HL-60 (cell line): ENCODE measurements at regions not wholly inside any gene's neighbourhood (a gene's known extent, or its start where the extent isn't known, plus 50 kb on each side); places are given as distances from the start of the nearest gene placed in this dataset.

Experiments used
- DNase-seq, 2 experiments: peaks; one replicate each; pipeline ENCODE4 v3.0.0-alpha.2; 2010 to 2020; ENCODE audit warnings: low read depth in 1 of 2, low spot score in 1 of 2
- H3K27ac ChIP-seq: fragments of 250-450 bp; sonication (Bioruptor Pico); replicated peaks from 2 replicates; pipeline ENCODE4 v1.5.1; 2020; ENCODE audit warnings: mild to moderate bottlenecking, moderate library complexity
- H3K27me3 ChIP-seq: fragments of 250-450 bp; sonication (Bioruptor Pico); 2 replicates; pipeline ENCODE4 v1.5.1; 2021; ENCODE audit warnings: mild to moderate bottlenecking, moderate library complexity; ENCODE audit not compliant: insufficient read depth, poor library complexity, severe bottlenecking
- H3K4me3 ChIP-seq: replicated peaks from 2 replicates; pipeline ENCODE4 v1.5.1; 2011; ENCODE audit warnings: mild to moderate bottlenecking, control low read depth, low read length; ENCODE audit not compliant: insufficient read depth
- GABPA ChIP-seq: IDR thresholded peaks from 2 replicates; pipeline ENCODE4 v1.6.1; 2012; ENCODE audit warnings: low read depth
- POLR2AphosphoS5 ChIP-seq: IDR thresholded peaks from 2 replicates; pipeline ENCODE4 v1.6.1; 2012; ENCODE audit warnings: low read depth
- SPI1 ChIP-seq: IDR thresholded peaks from 2 replicates; pipeline ENCODE4 v1.6.1; 2012; ENCODE audit warnings: low read depth, mild to moderate bottlenecking, borderline replicate concordance
- TF ChIP-seq, protein P1 (sequence below): IDR thresholded peaks from one replicate; pipeline ENCODE4 v1.5.1; 2011; ENCODE audit warnings: low read length, control low read depth, inconsistent platforms; ENCODE audit not compliant: insufficient read depth
- TF ChIP-seq, protein P2 (sequence below): IDR thresholded peaks from 2 replicates; pipeline ENCODE4 v1.6.1; 2012; ENCODE audit warnings: low read depth; ENCODE audit not compliant: insufficient replicate concordance

DNA sequence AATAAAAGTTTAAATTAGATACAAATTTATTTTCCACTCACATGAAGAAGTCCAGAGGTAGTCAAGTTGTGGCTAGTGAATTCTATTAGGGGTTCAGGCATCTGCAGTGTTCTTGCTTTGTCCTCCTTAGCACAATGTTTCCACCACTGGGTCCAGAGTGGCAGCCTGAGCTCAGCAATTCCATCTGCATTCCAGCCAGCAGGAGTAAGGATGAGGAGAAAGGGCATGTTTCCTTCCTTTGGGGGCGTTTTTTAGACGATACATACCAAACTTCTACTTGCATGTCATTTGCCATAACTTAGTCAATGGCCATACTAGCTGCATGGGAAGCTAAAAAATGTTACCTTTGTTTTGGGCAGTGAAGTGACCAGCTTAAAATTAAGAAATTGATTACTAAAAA is 98.5 kb upstream of the VANGL1 start:
- no peak for TF ChIP-seq SPI1
- TF ChIP-seq GABPA: no peak
- TF ChIP-seq, protein P1, sequence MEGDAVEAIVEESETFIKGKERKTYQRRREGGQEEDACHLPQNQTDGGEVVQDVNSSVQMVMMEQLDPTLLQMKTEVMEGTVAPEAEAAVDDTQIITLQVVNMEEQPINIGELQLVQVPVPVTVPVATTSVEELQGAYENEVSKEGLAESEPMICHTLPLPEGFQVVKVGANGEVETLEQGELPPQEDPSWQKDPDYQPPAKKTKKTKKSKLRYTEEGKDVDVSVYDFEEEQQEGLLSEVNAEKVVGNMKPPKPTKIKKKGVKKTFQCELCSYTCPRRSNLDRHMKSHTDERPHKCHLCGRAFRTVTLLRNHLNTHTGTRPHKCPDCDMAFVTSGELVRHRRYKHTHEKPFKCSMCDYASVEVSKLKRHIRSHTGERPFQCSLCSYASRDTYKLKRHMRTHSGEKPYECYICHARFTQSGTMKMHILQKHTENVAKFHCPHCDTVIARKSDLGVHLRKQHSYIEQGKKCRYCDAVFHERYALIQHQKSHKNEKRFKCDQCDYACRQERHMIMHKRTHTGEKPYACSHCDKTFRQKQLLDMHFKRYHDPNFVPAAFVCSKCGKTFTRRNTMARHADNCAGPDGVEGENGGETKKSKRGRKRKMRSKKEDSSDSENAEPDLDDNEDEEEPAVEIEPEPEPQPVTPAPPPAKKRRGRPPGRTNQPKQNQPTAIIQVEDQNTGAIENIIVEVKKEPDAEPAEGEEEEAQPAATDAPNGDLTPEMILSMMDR: no peak
- no peak for TF ChIP-seq POLR2AphosphoS5
- TF ChIP-seq, protein P2, sequence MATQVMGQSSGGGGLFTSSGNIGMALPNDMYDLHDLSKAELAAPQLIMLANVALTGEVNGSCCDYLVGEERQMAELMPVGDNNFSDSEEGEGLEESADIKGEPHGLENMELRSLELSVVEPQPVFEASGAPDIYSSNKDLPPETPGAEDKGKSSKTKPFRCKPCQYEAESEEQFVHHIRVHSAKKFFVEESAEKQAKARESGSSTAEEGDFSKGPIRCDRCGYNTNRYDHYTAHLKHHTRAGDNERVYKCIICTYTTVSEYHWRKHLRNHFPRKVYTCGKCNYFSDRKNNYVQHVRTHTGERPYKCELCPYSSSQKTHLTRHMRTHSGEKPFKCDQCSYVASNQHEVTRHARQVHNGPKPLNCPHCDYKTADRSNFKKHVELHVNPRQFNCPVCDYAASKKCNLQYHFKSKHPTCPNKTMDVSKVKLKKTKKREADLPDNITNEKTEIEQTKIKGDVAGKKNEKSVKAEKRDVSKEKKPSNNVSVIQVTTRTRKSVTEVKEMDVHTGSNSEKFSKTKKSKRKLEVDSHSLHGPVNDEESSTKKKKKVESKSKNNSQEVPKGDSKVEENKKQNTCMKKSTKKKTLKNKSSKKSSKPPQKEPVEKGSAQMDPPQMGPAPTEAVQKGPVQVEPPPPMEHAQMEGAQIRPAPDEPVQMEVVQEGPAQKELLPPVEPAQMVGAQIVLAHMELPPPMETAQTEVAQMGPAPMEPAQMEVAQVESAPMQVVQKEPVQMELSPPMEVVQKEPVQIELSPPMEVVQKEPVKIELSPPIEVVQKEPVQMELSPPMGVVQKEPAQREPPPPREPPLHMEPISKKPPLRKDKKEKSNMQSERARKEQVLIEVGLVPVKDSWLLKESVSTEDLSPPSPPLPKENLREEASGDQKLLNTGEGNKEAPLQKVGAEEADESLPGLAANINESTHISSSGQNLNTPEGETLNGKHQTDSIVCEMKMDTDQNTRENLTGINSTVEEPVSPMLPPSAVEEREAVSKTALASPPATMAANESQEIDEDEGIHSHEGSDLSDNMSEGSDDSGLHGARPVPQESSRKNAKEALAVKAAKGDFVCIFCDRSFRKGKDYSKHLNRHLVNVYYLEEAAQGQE: no peak
- Histone ChIP-seq H3K27me3 (no peaks in the 10 kb centered on the region), H3K4me3 (no peak overlapping the region), H3K27ac (no peak overlapping the region)
- DNase-seq: no peak

GRCh38 chr1:115539736-115540135 is 102.0 kb upstream of the VANGL1 start:
- DNase-seq: no peak
- H3K4me3 ChIP-seq: no peak overlapping the region
- TF ChIP-seq POLR2AphosphoS5 (no peak), GABPA (no peak), SPI1 (no peak)
- TF ChIP-seq, protein P1: no peak
- TF ChIP-seq, protein P2: no peak
- H3K27me3 ChIP-seq: no peaks in the 10 kb centered on the region
- H3K27ac ChIP-seq: no peak overlapping the region

DNA sequence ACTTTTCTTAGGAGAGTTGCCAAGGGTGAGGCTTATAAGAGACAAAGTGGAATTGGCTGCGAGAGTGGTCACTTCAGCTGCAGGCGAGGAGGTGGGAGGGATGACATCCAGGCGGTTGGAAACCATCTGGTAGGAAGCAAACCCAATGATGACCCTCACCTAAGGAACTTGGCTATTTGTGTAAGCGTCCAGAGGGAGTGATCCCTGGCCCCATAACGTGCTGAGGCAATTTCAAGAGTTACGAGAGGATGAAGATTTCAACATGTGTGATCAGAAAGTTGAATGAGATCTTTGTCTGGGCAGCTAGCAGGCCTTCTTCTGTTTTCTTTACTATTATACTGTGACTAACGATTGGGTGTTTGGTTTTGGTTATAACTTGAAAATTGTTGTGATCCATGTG is 102.7 kb upstream of the VANGL1 start:
- TF ChIP-seq, protein P2: no peak
- TF ChIP-seq SPI1: no peak
- no peak for TF ChIP-seq POLR2AphosphoS5
- TF ChIP-seq, protein P1: no peak
- no peak for TF ChIP-seq GABPA
- no peak overlapping the region for H3K4me3 ChIP-seq
- H3K27me3 ChIP-seq: no peaks in the 10 kb centered on the region
- no peak for DNase-seq
- H3K27ac ChIP-seq: no peak overlapping the region
